HEK293 (cell line): ENCODE measurements at regions not wholly inside any gene's neighbourhood (a gene's known extent, or its start where the extent isn't known, plus 50 kb on each side); places are given as distances from the start of the nearest gene placed in this dataset.

Experiments
- CTCF ChIA-PET: fragments of 350-600 bp; formaldehyde crosslinking; extraction: SDS; loops from one replicate; lab custom pipeline; 2021; ENCODE audit warnings: antibody characterized with exemption; lab: Yijun Ruan, JAX
- POLR2A ChIA-PET: fragments of 300-600 bp; formaldehyde crosslinking; extraction: SDS; loops from one replicate; lab custom pipeline; 2020; ENCODE audit warnings: antibody characterized with exemption, inconsistent platforms; lab: Yijun Ruan, JAX
- H3K27ac ChIP-seq: fragments of 200-500 bp; sonication (Bioruptor generic); 2 replicates; pipeline ENCODE4 v1.5.1; 2014; ENCODE audit warnings: low read depth, low read length, control low read depth, inconsistent platforms; ENCODE audit errors: extremely low read depth
- H3K36me3 ChIP-seq, 2 experiments: fragments of 200-500 bp in 1 of 2; sonication (Bioruptor generic) in 1 of 2; 1 replicate in 1 of 2; 2 replicates in 1 of 2; pipeline ENCODE4 v1.5.1; 2014 to 2017; ENCODE audit warnings: inconsistent platforms in 2 of 2, low read length in 2 of 2; ENCODE audit not compliant: control insufficient read depth in 2 of 2, insufficient read depth in 1 of 2
- H3K4me1 ChIP-seq: fragments of 200-500 bp; sonication (Bioruptor generic); 2 replicates; pipeline ENCODE4 v1.5.1; 2014; ENCODE audit warnings: mild to moderate bottlenecking, low read length, inconsistent platforms; ENCODE audit not compliant: control insufficient read depth, insufficient read depth
- H3K4me3 ChIP-seq: 2 replicates; pipeline ENCODE4 v1.5.1; 2011; ENCODE audit warnings: low read depth, mild to moderate bottlenecking, control low read depth, low read length, moderate library complexity
- H3K9me3 ChIP-seq: fragments of 200-500 bp; sonication (Bioruptor generic); 2 replicates; pipeline ENCODE4 v1.5.1; 2014; ENCODE audit warnings: low read depth, low read length, inconsistent platforms; ENCODE audit not compliant: control insufficient read depth, insufficient read depth
- GFI1B ChIP-seq: fragments of 450-650 bp; formaldehyde crosslinking; IDR thresholded peaks from 2 replicates; pipeline ENCODE4 v1.5.1; 2016; ENCODE audit warnings: missing biosample characterization, missing genetic modification characterization
- GLI4 ChIP-seq: fragments of 450-650 bp; formaldehyde crosslinking; IDR thresholded peaks from 2 replicates; pipeline ENCODE4 v1.5.1; 2016; ENCODE audit warnings: missing biosample characterization, missing genetic modification characterization
- HOXC10 ChIP-seq: sonication (generic); formaldehyde crosslinking; IDR thresholded peaks from 2 replicates; pipeline ENCODE4 v1.8.1; 2023; ENCODE audit warnings: mild to moderate bottlenecking, missing genetic modification reagents
- HOXD13 ChIP-seq: sonication (generic); formaldehyde crosslinking; IDR thresholded peaks from 2 replicates; pipeline ENCODE4 v1.8.0; 2022; ENCODE audit warnings: missing genetic modification reagents, borderline replicate concordance
- KLF9 ChIP-seq: fragments of 450-650 bp; formaldehyde crosslinking; IDR thresholded peaks from 2 replicates; pipeline ENCODE4 v1.5.1; 2016; ENCODE audit warnings: missing biosample characterization, missing genetic modification characterization, low read depth
- ZFP37 ChIP-seq: fragments of 450-650 bp; formaldehyde crosslinking; IDR thresholded peaks from 2 replicates; pipeline ENCODE4 v1.5.1; 2016; ENCODE audit warnings: missing biosample characterization, missing genetic modification characterization
- ZNF138 ChIP-seq: fragments of 450-650 bp; formaldehyde crosslinking; IDR thresholded peaks from 2 replicates; pipeline ENCODE4 v1.5.1; 2016; ENCODE audit warnings: missing biosample characterization, missing genetic modification characterization, borderline replicate concordance
- ZNF140 ChIP-seq: fragments of 450-650 bp; formaldehyde crosslinking; IDR thresholded peaks from 2 replicates; pipeline ENCODE4 v1.5.1; 2016; ENCODE audit warnings: missing biosample characterization, missing genetic modification characterization
- ZNF174 ChIP-seq: fragments of 450-650 bp; formaldehyde crosslinking; IDR thresholded peaks from 2 replicates; pipeline ENCODE4 v1.5.0; 2017; ENCODE audit warnings: missing biosample characterization, mild to moderate bottlenecking, missing genetic modification characterization
- ZNF23 ChIP-seq: fragments of 450-650 bp; formaldehyde crosslinking; IDR thresholded peaks from 2 replicates; pipeline ENCODE4 v1.5.1; 2016; ENCODE audit warnings: missing biosample characterization, missing genetic modification characterization, borderline replicate concordance
- ZNF302 ChIP-seq: fragments of 450-650 bp; formaldehyde crosslinking; IDR thresholded peaks from 2 replicates; pipeline ENCODE4 v1.5.1; 2016; ENCODE audit warnings: missing biosample characterization, missing genetic modification characterization, low read depth
- ZNF354C ChIP-seq: fragments of 450-650 bp; formaldehyde crosslinking; IDR thresholded peaks from 2 replicates; pipeline ENCODE4 v1.5.1; 2016; ENCODE audit warnings: missing biosample characterization, missing genetic modification characterization, low read depth, borderline replicate concordance
- ZNF37A ChIP-seq: fragments of 450-650 bp; IDR thresholded peaks from 2 replicates; pipeline ENCODE4 v1.5.1; 2018; ENCODE audit warnings: missing biosample characterization, missing genetic modification characterization
- ZNF398 ChIP-seq: fragments of 450-650 bp; formaldehyde crosslinking; IDR thresholded peaks from 2 replicates; pipeline ENCODE4 v1.5.1; 2017; ENCODE audit warnings: missing biosample characterization, missing genetic modification characterization
- ZNF473 ChIP-seq: fragments of 450-650 bp; formaldehyde crosslinking; IDR thresholded peaks from 2 replicates; pipeline ENCODE4 v1.5.1; 2017; ENCODE audit warnings: missing biosample characterization, missing genetic modification characterization
- ZNF488 ChIP-seq: fragments of 450-650 bp; formaldehyde crosslinking; IDR thresholded peaks from 2 replicates; pipeline ENCODE4 v1.5.1; 2016; ENCODE audit warnings: missing biosample characterization, missing genetic modification characterization
- ZNF529 ChIP-seq: fragments of 450-650 bp; formaldehyde crosslinking; IDR thresholded peaks from 2 replicates; pipeline ENCODE4 v1.5.1; 2017; ENCODE audit warnings: missing genetic modification characterization, missing biosample characterization; ENCODE audit not compliant: insufficient replicate concordance
- ZNF549 ChIP-seq: fragments of 450-650 bp; IDR thresholded peaks from 2 replicates; pipeline ENCODE4 v1.5.1; 2018; ENCODE audit warnings: missing biosample characterization, missing genetic modification characterization, mild to moderate bottlenecking, inconsistent platforms, moderate library complexity
- ZNF621 ChIP-seq: fragments of 450-650 bp; formaldehyde crosslinking; IDR thresholded peaks from 2 replicates; pipeline ENCODE4 v1.5.1; 2017; ENCODE audit warnings: missing biosample characterization, missing genetic modification characterization
- ZNF624 ChIP-seq: fragments of 450-650 bp; formaldehyde crosslinking; IDR thresholded peaks from 2 replicates; pipeline ENCODE4 v1.5.1; 2017; ENCODE audit warnings: missing biosample characterization, missing genetic modification characterization
- ZNF645 ChIP-seq: fragments of 450-650 bp; formaldehyde crosslinking; IDR thresholded peaks from 2 replicates; pipeline ENCODE4; 2016; ENCODE audit warnings: missing biosample characterization, missing genetic modification characterization
- ZNF660 ChIP-seq: fragments of 450-650 bp; IDR thresholded peaks from 2 replicates; pipeline ENCODE4 v1.5.1; 2018; ENCODE audit warnings: missing biosample characterization, mild to moderate bottlenecking, missing genetic modification characterization
- ZNF664 ChIP-seq: fragments of 450-650 bp; formaldehyde crosslinking; IDR thresholded peaks from 2 replicates; pipeline ENCODE4 v1.5.1; 2016; ENCODE audit warnings: missing biosample characterization, missing genetic modification characterization
- ZNF670 ChIP-seq: fragments of 450-650 bp; formaldehyde crosslinking; IDR thresholded peaks from 2 replicates; pipeline ENCODE4 v1.5.1; 2016; ENCODE audit warnings: missing biosample characterization, missing genetic modification characterization, low read depth
- ZNF704 ChIP-seq: fragments of 450-650 bp; formaldehyde crosslinking; IDR thresholded peaks from 2 replicates; pipeline ENCODE4 v1.5.1; 2016; ENCODE audit warnings: missing biosample characterization, missing genetic modification characterization
- ZNF768 ChIP-seq: fragments of 450-650 bp; formaldehyde crosslinking; IDR thresholded peaks from 2 replicates; pipeline ENCODE4 v1.5.1; 2018; ENCODE audit warnings: missing biosample characterization, mild to moderate bottlenecking, missing genetic modification characterization
- ZNF777 ChIP-seq: fragments of 450-650 bp; formaldehyde crosslinking; IDR thresholded peaks from 2 replicates; pipeline ENCODE4 v1.5.1; 2017; ENCODE audit warnings: missing biosample characterization, missing genetic modification characterization, borderline replicate concordance
- ZNF792 ChIP-seq: fragments of 450-650 bp; formaldehyde crosslinking; IDR thresholded peaks from 2 replicates; pipeline ENCODE4 v1.5.1; 2016; ENCODE audit warnings: missing biosample characterization, missing genetic modification characterization

- no peak for TF ChIP-seq HOXC10 (CRISPR knock-in tag)
- TF ChIP-seq ZNF704 (tag by site-specific recombination) = no peak
- TF ChIP-seq ZNF473 (tag by site-specific recombination) = no peak
These were observed 654.8 kb downstream of the UTRN start (continued) for GRCh38 chr6:144939921-144940320.

GRCh38 chr6:144944106-144944505, 659.0 kb downstream of the UTRN start:
- ChIA-PET POLR2A (no interaction called here), CTCF (interaction anchor here (0.6 to 1.2 kb wide), 2 partner anchors 67 to 360 kb away, joined by 3 read pairs; no protein-coding TSS in a partner anchor)

GRCh38 chr6:144947398-144947976, 662.4 kb downstream of the UTRN start:
- ChIA-PET CTCF (interaction anchor here (0.6 to 1.6 kb wide), 2 partner anchors 80 to 92 kb away, joined by 3 read pairs; no protein-coding TSS in a partner anchor), POLR2A (no interaction called here)
- Histone ChIP-seq H3K9me3 (no peaks in the 10 kb centered on the region), H3K36me3 (no peaks in the 10 kb centered on the region), H3K27ac (no peak overlapping the region), H3K4me1 (no peaks in the 10 kb centered on the region), H3K4me3 (no peak overlapping the region)
- TF ChIP-seq ZNF354C (tag by site-specific recombination) = no peak
- TF ChIP-seq GLI4 (tag by site-specific recombination) = no peak
- no peak for TF ChIP-seq ZNF777 (tag by site-specific recombination)
- no peak for TF ChIP-seq ZNF645 (tag by site-specific recombination)
- no peak for TF ChIP-seq ZNF140 (tag by site-specific recombination)
- TF ChIP-seq ZNF488 (tag by site-specific recombination) = no peak
- no peak for TF ChIP-seq ZNF549 (tag by site-specific recombination)
- TF ChIP-seq HOXD13 (CRISPR knock-in tag) = no peak
- no peak for TF ChIP-seq ZNF398 (tag by site-specific recombination)
- TF ChIP-seq ZNF660 = no peak
- TF ChIP-seq ZNF23 (tag by site-specific recombination) = no peak
- TF ChIP-seq ZNF624 (tag by site-specific recombination) = no peak
- no peak for TF ChIP-seq GFI1B (tag by site-specific recombination)
- TF ChIP-seq KLF9 = no peak
- TF ChIP-seq ZNF138 (tag by site-specific recombination) = no peak
- no peak for TF ChIP-seq ZNF670 (tag by site-specific recombination)
- no peak for TF ChIP-seq ZNF302 (tag by site-specific recombination)
- TF ChIP-seq ZNF174 (tag by site-specific recombination) = no peak

More at GRCh38 chr6:144944106-144944505, 659.0 kb downstream of the UTRN start:
- no peaks in the 10 kb centered on the region for H3K9me3 ChIP-seq
- H3K36me3 ChIP-seq = no peaks in the 10 kb centered on the region
- no peak overlapping the region for H3K4me3 ChIP-seq
- H3K4me1 ChIP-seq = no peaks in the 10 kb centered on the region
- no peak for TF ChIP-seq ZNF37A (tag by site-specific recombination)
- no peak for TF ChIP-seq ZFP37 (tag by site-specific recombination)
- TF ChIP-seq ZNF621 (tag by site-specific recombination) = no peak
- no peak for TF ChIP-seq ZNF768 (tag by site-specific recombination)
- TF ChIP-seq ZNF529 (tag by site-specific recombination) = no peak
- no peak for TF ChIP-seq ZNF792 (tag by site-specific recombination)
- TF ChIP-seq ZNF664 (tag by site-specific recombination) = no peak
- H3K27ac ChIP-seq = no peak overlapping the region
